ENCODE measurements at regions not wholly inside any gene's neighbourhood (a gene's known extent, or its start where the extent isn't known, plus 50 kb on each side); places are given as distances from the start of the nearest gene placed in this dataset.

DNA sequence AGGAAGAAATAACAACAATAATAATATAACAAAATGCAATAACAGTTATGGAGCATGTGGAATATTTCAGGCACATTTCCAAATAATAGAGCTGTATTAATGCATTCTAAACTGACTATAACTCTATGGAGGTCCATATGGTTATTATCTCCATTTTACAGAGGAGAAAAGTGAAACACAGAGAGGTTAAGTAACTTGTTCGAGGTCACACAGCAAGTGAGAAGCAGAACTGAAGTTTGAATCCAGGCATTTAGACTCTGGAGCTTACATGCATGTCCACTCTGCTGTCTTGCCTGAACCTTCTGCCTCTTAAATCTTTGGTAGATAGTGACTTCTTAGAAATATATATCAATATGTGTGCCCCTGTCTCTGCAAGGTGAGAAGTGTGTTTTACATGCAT lies 350.8 kb downstream of the GADD45G start:
- Histone ChIP-seq H3K27ac (ENCODE audit: low read length) (no peak overlapping the region), H3K4me3 (ENCODE audit: low read length) (no peak overlapping the region), H3K9ac (ENCODE audit: low read length) (no peak overlapping the region), H3K79me2 (replicated peaks; ENCODE audit: insufficient read depth, low read length) (no peaks in the 10 kb centered on the region), H3K4me2 (ENCODE audit: low read length) (no peak overlapping the region), H3F3A (ENCODE audit: insufficient read depth, low read length, poor library complexity, severe bottlenecking) (no peaks in the 10 kb centered on the region), H3K9me3 (ENCODE audit: low read length) (no peaks in the 10 kb centered on the region), H3K36me3 (ENCODE audit: insufficient read depth, low read length) (no peaks in the 10 kb centered on the region), H3K9me2 (ENCODE audit: insufficient read depth, low read length) (no peaks in the 10 kb centered on the region), H2AFZ (ENCODE audit: low read depth, low read length) (no peak overlapping the region), H3K27me3 (ENCODE audit: insufficient read depth, low read depth, low read length) (no peaks in the 10 kb centered on the region), H4K20me1 (ENCODE audit: insufficient read depth) (no peaks in the 10 kb centered on the region)
- TF ChIP-seq, protein P1, sequence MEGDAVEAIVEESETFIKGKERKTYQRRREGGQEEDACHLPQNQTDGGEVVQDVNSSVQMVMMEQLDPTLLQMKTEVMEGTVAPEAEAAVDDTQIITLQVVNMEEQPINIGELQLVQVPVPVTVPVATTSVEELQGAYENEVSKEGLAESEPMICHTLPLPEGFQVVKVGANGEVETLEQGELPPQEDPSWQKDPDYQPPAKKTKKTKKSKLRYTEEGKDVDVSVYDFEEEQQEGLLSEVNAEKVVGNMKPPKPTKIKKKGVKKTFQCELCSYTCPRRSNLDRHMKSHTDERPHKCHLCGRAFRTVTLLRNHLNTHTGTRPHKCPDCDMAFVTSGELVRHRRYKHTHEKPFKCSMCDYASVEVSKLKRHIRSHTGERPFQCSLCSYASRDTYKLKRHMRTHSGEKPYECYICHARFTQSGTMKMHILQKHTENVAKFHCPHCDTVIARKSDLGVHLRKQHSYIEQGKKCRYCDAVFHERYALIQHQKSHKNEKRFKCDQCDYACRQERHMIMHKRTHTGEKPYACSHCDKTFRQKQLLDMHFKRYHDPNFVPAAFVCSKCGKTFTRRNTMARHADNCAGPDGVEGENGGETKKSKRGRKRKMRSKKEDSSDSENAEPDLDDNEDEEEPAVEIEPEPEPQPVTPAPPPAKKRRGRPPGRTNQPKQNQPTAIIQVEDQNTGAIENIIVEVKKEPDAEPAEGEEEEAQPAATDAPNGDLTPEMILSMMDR (IDR thresholded peaks at IDR 0.05; ENCODE audit: poor library complexity, severe bottlenecking), result no peak
- TF ChIP-seq REST (IDR thresholded peaks at IDR 0.05; ENCODE audit: borderline replicate concordance) (no peak), TAF1 (IDR thresholded peaks at IDR 0.05; ENCODE audit: low read depth) (no peak), RAD21 (conservative IDR thresholded peaks at IDR 0.05) (no peak), EP300 (conservative IDR thresholded peaks at IDR 0.05; ENCODE audit: poor library complexity, severe bottlenecking) (no peak), EZH2 (IDR thresholded peaks at IDR 0.05; ENCODE audit: borderline replicate concordance, insufficient read depth, low read length, poor library complexity, severe bottlenecking) (no peak)

DNA sequence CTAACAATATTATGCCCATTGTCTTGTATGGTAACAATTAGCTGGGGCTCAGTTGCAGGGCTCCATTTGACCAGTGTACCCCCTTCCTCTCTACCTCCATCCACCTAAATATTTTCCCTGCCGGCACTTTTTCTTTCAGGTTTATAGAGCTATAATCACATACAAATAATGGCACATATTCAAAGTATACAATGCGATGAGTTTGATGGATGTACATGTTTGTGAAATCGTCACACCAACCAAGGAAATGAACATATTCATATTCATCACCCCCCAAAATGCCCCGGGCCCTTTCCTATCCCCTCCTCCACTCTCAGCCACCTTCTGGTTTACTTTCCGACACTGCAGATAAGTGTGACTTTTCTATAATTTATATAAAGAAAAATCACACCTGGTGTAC lies 351.5 kb downstream of the GADD45G start:
- H3F3A ChIP-seq (ENCODE audit: insufficient read depth, low read length, poor library complexity, severe bottlenecking), result no peaks in the 10 kb centered on the region
- no peak overlapping the region for H3K4me3 ChIP-seq (ENCODE audit: low read length)
- H3K27ac ChIP-seq (ENCODE audit: low read length), result no peak overlapping the region

GRCh38 chr9:89956907-89957306 lies 352.1 kb downstream of the GADD45G start:
- TF ChIP-seq EZH2 (IDR thresholded peaks at IDR 0.05; ENCODE audit: borderline replicate concordance, insufficient read depth, low read length, poor library complexity, severe bottlenecking), result no peak
- TF ChIP-seq RAD21 (conservative IDR thresholded peaks at IDR 0.05), result no peak
- TF ChIP-seq EP300 (conservative IDR thresholded peaks at IDR 0.05; ENCODE audit: poor library complexity, severe bottlenecking), result no peak
- no peak for TF ChIP-seq MXI1 (conservative IDR thresholded peaks at IDR 0.05; ENCODE audit: poor library complexity, severe bottlenecking)
- no peak for TF ChIP-seq POLR2AphosphoS5 (IDR thresholded peaks at IDR 0.05)
- TF ChIP-seq, protein P1 (IDR thresholded peaks at IDR 0.05; ENCODE audit: poor library complexity, severe bottlenecking), result no peak
- no peak for TF ChIP-seq REST (IDR thresholded peaks at IDR 0.05; ENCODE audit: borderline replicate concordance)
- no peak for TF ChIP-seq SMC3 (conservative IDR thresholded peaks at IDR 0.05; ENCODE audit: poor library complexity)
- TF ChIP-seq TAF1 (IDR thresholded peaks at IDR 0.05; ENCODE audit: low read depth), result no peak
- Histone ChIP-seq H3K27me3 (ENCODE audit: insufficient read depth, low read depth, low read length) (no peaks in the 10 kb centered on the region), H3K79me2 (replicated peaks; ENCODE audit: insufficient read depth, low read length) (no peaks in the 10 kb centered on the region), H4K20me1 (ENCODE audit: insufficient read depth) (no peaks in the 10 kb centered on the region), H3K9me3 (ENCODE audit: low read length) (no peaks in the 10 kb centered on the region), H3F3A (ENCODE audit: insufficient read depth, low read length, poor library complexity, severe bottlenecking) (no peaks in the 10 kb centered on the region), H3K36me3 (ENCODE audit: insufficient read depth, low read length) (no peaks in the 10 kb centered on the region), H3K4me3 (ENCODE audit: low read length) (no peak overlapping the region), H2AFZ (ENCODE audit: low read depth, low read length) (no peak overlapping the region), H3K27ac (ENCODE audit: low read length) (no peak overlapping the region), H3K9me2 (ENCODE audit: insufficient read depth, low read length) (no peaks in the 10 kb centered on the region), H3K4me2 (ENCODE audit: low read length) (no peak overlapping the region), H3K9ac (ENCODE audit: low read length) (no peak overlapping the region)

More for the DNA sequence above, 351.5 kb downstream of the GADD45G start:
- no peak for TF ChIP-seq MXI1 (conservative IDR thresholded peaks at IDR 0.05; ENCODE audit: poor library complexity, severe bottlenecking)
- Histone ChIP-seq H3K9me2 (ENCODE audit: insufficient read depth, low read length) (no peaks in the 10 kb centered on the region), H4K20me1 (ENCODE audit: insufficient read depth) (no peaks in the 10 kb centered on the region), H3K79me2 (replicated peaks; ENCODE audit: insufficient read depth, low read length) (no peaks in the 10 kb centered on the region), H2AFZ (ENCODE audit: low read depth, low read length) (no peak overlapping the region), H3K27me3 (ENCODE audit: insufficient read depth, low read depth, low read length) (no peaks in the 10 kb centered on the region), H3K9ac (ENCODE audit: low read length) (no peak overlapping the region), H3K36me3 (ENCODE audit: insufficient read depth, low read length) (no peaks in the 10 kb centered on the region), H3K4me2 (ENCODE audit: low read length) (no peak overlapping the region), H3K9me3 (ENCODE audit: low read length) (no peaks in the 10 kb centered on the region)
